GM19468 (cell line): ENCODE measurements at regions not wholly inside any gene's neighbourhood (a gene's known extent, or its start where the extent isn't known, plus 50 kb on each side); places are given as distances from the start of the nearest gene placed in this dataset.

Experiments
- ATAC-seq: cut with Tn5 transposase; IDR thresholded peaks from one replicate; pipeline ENCODE4 v1.9.1; 2021; ENCODE audit warnings: mild to moderate bottlenecking, moderate library complexity, moderate number of reproducible peaks; ENCODE audit not compliant: unreplicated experiment; ENCODE audit errors: extremely low read depth

GRCh38 chr5:5929291-5930020 is 448.9 kb downstream of the MED10 start:
- no peak for ATAC-seq

- ATAC-seq, result no peak
These were observed 453.2 kb downstream of the MED10 start for GRCh38 chr5:5925191-5925590.

GRCh38 chr5:5919411-5919810 is 458.9 kb downstream of the MED10 start:
- no peak for ATAC-seq

- no peak for ATAC-seq
These were observed 471.6 kb downstream of the MED10 start for GRCh38 chr5:5906778-5907177.

GRCh38 chr5:5905186-5905585 is 473.2 kb downstream of the MED10 start:
- no peak for ATAC-seq

GRCh38 chr5:5904113-5904512 is 474.2 kb downstream of the MED10 start:
- ATAC-seq, result no peak

GRCh38 chr5:5902678-5903646 is 475.4 kb downstream of the MED10 start:
- ATAC-seq, result no peak

GRCh38 chr5:5900350-5900749 is 477.9 kb downstream of the ICE1 start:
- no peak for ATAC-seq

GRCh38 chr5:5899716-5900115 is 477.2 kb downstream of the ICE1 start:
- ATAC-seq, result no peak

GRCh38 chr5:5888284-5888683 is 465.8 kb downstream of the ICE1 start:
- ATAC-seq, result no peak

- ATAC-seq, result no peak
These were observed 465.4 kb downstream of the ICE1 start for GRCh38 chr5:5887833-5888232.

- no peak for ATAC-seq
These were observed 464.5 kb downstream of the ICE1 start for GRCh38 chr5:5886812-5887486.

- ATAC-seq, result no peak
These were observed 463.9 kb downstream of the ICE1 start for GRCh38 chr5:5886353-5886752.

GRCh38 chr5:5885782-5886181 is 463.3 kb downstream of the ICE1 start:
- ATAC-seq, result no peak

- no peak for ATAC-seq
These were observed 462.1 kb downstream of the ICE1 start for GRCh38 chr5:5884593-5884992.

GRCh38 chr5:5883562-5883961 is 461.1 kb downstream of the ICE1 start:
- no peak for ATAC-seq

GRCh38 chr5:5883146-5883545 is 460.7 kb downstream of the ICE1 start:
- ATAC-seq, result no peak

GRCh38 chr5:5882706-5883105 is 460.2 kb downstream of the ICE1 start:
- ATAC-seq, result no peak

- no peak for ATAC-seq
These were observed 458.8 kb downstream of the ICE1 start for GRCh38 chr5:5881294-5881693.

GRCh38 chr5:5880077-5880763 is 457.7 kb downstream of the ICE1 start:
- no peak for ATAC-seq
